Astrocyte (in vitro differentiated cells and primary cell): ENCODE measurements at regions not wholly inside any gene's neighbourhood (a gene's known extent, or its start where the extent isn't known, plus 50 kb on each side); places are given as distances from the start of the nearest gene placed in this dataset.

ENCODE experiments used
- CTCF ChIP-seq: IDR thresholded peaks from 2 replicates; pipeline ENCODE4 v1.5.1; 2011; ENCODE audit warnings: low read depth, mild to moderate bottlenecking, inconsistent platforms, low read length, moderate library complexity; ENCODE audit not compliant: insufficient read depth
- EZH2 ChIP-seq: IDR thresholded peaks from 2 replicates; pipeline ENCODE4 v1.6.1; 2012; ENCODE audit warnings: mild to moderate bottlenecking, low read length, inconsistent platforms; ENCODE audit not compliant: insufficient read depth

GRCh38 chr9:8188723-8189407, 389.3 kb upstream of the DMAC1 start:
- TF ChIP-seq CTCF: no peak
- TF ChIP-seq EZH2: no peak
